Uterus (tissue), 3 donors: ENCODE measurements at regions not wholly inside any gene's neighbourhood (a gene's known extent, or its start where the extent isn't known, plus 50 kb on each side); places are given as distances from the start of the nearest gene placed in this dataset.
A peak's percentile ranks its signal among the peaks of the same experiment; 100 is the strongest.

Source experiments
- DNase-seq, 2 donors: peaks; one replicate each; pipeline ENCODE4 v3.0.0-alpha.2; 2019 to 2020
- H3K27ac ChIP-seq, 2 donors: fragments of 200-600 bp; sonication (generic); 1 replicate in 1 of 2; 2 replicates in 1 of 2; pipeline ENCODE4 v1.5.1; 2016 to 2018
- H3K27me3 ChIP-seq, 2 donors: fragments of 200-600 bp; sonication (generic); one replicate each; pipeline ENCODE4 v1.5.1; 2018 to 2019; ENCODE audit warnings: control low read depth in 1 of 2
- H3K36me3 ChIP-seq, 2 donors: fragments of 200-600 bp; sonication (generic); one replicate each; pipeline ENCODE4 v1.5.1; 2019; ENCODE audit warnings: control low read depth in 1 of 2
- H3K4me1 ChIP-seq, 2 donors: fragments of 200-600 bp; sonication (generic); one replicate each; pipeline ENCODE4 v1.5.1; 2018 to 2019; ENCODE audit warnings: control low read depth in 1 of 2
- H3K4me3 ChIP-seq, 2 donors: fragments of 200-600 bp; sonication (generic); 1 replicate in 1 of 2; 2 replicates in 1 of 2; pipeline ENCODE4 v1.5.1; 2018 to 2019; ENCODE audit warnings: mild to moderate bottlenecking in 1 of 2
- H3K9me3 ChIP-seq, 2 donors: fragments of 200-600 bp; sonication (generic); one replicate each; pipeline ENCODE4 v1.5.1; 2019; ENCODE audit warnings: control low read depth in 1 of 2
- POLR2A ChIP-seq, 2 donors: fragments of 450-650 bp; IDR thresholded peaks; one replicate each; pipeline ENCODE4 v1.6.1; 2016; ENCODE audit warnings: antibody characterized with exemption in 2 of 2, mild to moderate bottlenecking in 1 of 2, moderate library complexity in 1 of 2
- intact Hi-C: fragments of 100-400 bp; cut with DNase I; formaldehyde crosslinking; loops from one replicate; pipeline ENCODE4 v1.15.1; 2023; ENCODE audit warnings: low total_unique reads
- TF ChIP-seq, protein P1 (sequence below), 4 experiments: fragments of 200-600 bp in 2 of 4; fragments of 450-650 bp in 2 of 4; sonication (generic) in 2 of 4; IDR thresholded peaks; one replicate each; pipeline ENCODE4 v1.5.1; 2016 to 2019; ENCODE audit warnings: antibody characterized with exemption in 4 of 4, mild to moderate bottlenecking in 2 of 4, moderate library complexity in 1 of 4
- donor health status: DM: yes; HTN: yes; CAD: no.

DNA sequence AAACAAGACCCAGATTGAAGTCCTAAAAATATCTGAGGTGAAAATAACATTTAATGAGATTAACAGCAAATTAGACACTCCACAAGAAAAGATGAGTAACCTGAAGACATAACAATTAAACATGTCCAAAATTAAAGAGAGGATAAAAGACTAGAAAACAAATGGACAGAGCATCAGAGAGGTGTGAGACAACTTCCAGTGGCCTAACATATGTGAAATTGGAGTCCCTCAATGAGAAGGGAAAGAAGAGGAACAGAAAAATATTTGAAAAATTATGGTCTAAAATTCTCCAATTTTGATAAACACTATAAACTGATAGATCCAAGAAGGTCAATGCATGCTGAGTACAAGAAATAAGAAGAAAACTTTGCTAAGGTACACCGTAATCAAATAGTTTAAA lies 151.9 kb downstream of the KITLG start:
- DNase-seq: no peak
- no peaks in the 10 kb centered on the region for H3K36me3 ChIP-seq
- intact Hi-C loops: no loop called here
- no peak overlapping the region for H3K27ac ChIP-seq
- no peaks in the 10 kb centered on the region for H3K9me3 ChIP-seq
- H3K4me3 ChIP-seq: no peak overlapping the region
- H3K4me1 ChIP-seq: peaks cover 0 to 6% of the 10 kb centered on the region in 2 donors
- TF ChIP-seq POLR2A (IDR thresholded peaks at IDR 0.05): no peak
- TF ChIP-seq, protein P1, sequence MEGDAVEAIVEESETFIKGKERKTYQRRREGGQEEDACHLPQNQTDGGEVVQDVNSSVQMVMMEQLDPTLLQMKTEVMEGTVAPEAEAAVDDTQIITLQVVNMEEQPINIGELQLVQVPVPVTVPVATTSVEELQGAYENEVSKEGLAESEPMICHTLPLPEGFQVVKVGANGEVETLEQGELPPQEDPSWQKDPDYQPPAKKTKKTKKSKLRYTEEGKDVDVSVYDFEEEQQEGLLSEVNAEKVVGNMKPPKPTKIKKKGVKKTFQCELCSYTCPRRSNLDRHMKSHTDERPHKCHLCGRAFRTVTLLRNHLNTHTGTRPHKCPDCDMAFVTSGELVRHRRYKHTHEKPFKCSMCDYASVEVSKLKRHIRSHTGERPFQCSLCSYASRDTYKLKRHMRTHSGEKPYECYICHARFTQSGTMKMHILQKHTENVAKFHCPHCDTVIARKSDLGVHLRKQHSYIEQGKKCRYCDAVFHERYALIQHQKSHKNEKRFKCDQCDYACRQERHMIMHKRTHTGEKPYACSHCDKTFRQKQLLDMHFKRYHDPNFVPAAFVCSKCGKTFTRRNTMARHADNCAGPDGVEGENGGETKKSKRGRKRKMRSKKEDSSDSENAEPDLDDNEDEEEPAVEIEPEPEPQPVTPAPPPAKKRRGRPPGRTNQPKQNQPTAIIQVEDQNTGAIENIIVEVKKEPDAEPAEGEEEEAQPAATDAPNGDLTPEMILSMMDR (IDR thresholded peaks at IDR 0.05): no peak
- no peaks in the 10 kb centered on the region for H3K27me3 ChIP-seq

DNA sequence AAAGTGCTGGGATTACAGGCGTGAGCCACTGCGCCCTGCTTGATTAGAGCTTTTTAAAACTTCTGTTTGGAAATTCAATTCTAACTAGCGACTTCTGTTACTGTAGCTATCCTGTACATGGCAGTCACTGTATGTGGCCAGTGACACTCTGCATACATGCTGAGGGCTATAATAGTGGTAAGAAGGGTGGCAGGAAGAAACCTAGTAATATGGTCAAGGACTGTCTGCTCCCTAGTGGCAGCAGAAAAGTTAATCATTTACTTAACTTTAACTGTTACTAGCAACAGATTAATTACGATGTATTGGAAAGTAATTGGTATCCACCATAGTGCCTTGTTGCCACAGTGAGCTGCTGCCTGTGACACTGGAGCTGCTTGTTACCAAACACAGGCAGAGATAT lies 149.0 kb downstream of the KITLG start:
- Histone ChIP-seq H3K4me1 (peaks cover 0 to 6% of the 10 kb centered on the region in 2 donors), H3K36me3 (no peaks in the 10 kb centered on the region), H3K9me3 (no peaks in the 10 kb centered on the region), H3K4me3 (no peak overlapping the region), H3K27ac (no peak overlapping the region), H3K27me3 (no peaks in the 10 kb centered on the region)
- TF ChIP-seq, protein P1 (IDR thresholded peaks at IDR 0.05): no peak
- no peak for TF ChIP-seq POLR2A (IDR thresholded peaks at IDR 0.05)
- DNase-seq: no peak
- intact Hi-C loops: no loop called here

DNA sequence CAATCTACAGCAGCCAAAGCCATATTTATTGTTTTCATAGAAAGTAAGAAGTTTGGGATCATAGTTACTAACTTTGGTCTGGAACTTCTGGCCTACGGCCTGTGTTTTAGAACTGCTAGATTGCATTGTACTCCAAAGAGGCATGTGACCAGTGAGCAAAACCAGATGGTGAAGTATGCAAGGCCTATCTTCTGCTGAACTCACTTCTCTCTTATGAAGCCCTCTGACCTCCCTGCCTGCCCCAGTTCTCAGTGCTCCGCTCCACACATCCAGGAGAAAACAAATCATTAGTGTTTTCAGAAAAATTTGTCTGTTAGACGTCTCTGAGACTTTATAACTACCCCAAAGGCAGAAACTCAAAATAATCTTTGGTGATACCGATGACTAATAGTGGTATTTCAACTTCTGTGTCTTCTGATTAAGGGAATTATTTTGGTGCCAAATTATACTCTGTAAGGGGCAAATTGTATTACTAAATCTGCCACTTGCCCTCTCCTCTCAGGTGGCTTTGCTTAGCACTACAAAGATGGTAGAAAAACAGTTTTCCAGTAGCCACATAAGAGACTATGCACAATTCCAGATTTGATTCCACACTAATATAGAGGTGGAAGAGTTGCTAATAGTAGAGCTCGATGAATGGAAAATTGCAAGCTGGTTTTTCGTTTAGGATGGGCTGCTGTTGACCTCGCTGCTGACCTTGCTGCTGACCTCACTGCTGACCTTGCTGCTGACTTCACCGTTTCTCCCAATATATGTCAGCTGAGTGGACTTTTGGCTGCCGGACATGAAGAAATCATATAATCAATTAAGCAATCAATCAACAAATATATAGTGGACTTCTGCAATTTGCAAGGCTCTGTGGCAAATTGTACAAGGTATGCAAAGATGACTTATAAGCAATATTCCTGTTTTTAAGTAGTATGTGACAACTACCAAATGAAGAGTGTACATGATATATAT lies 147.5 kb downstream of the KITLG start:
- Histone ChIP-seq H3K4me3 (no peak overlapping the region), H3K4me1 (peaks cover 0 to 6% of the 10 kb centered on the region in 2 donors), H3K27me3 (no peaks in the 10 kb centered on the region), H3K27ac (peak overlapping the region; percentile 40 to 56), H3K36me3 (no peaks in the 10 kb centered on the region), H3K9me3 (no peaks in the 10 kb centered on the region)
- TF ChIP-seq, protein P1 (IDR thresholded peaks at IDR 0.05): no peak
- intact Hi-C loops: no loop called here
- peak; percentile 29 to 51 for DNase-seq

DNA sequence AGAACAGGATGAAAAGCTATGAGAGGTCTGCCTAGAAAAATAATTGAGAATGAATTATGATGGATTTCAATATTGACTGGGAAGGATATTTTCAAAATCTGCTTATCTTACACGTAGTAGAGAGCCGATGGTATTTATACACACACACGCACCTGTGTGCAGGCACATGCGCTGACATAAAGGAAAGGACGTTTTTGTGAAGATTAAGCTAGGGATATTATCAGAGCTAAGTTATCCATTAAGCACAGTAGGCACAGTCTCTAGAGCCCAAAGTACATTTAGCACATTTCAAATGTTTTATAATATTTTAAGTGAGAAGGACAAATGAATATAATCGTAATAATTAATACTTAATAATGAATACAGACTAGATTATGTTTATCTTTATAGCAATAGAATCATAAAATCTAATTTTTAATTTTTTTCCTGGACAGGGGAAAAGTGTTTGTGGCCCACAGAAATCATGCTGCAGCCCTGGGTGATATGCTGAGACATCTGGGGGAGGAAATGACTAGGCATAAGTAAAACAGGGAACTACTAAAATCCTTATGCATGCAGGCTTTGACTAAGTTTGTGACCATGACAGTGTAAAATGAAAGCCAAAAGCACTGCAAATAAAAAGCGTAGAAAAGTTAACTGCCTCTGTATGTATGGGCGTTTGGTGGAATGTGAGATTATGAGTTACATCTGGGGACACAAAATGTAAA lies 146.1 kb downstream of the KITLG start:
- intact Hi-C loops: no loop called here
- Histone ChIP-seq H3K9me3 (no peaks in the 10 kb centered on the region), H3K27ac (no peak overlapping the region)

More for the DNA sequence above, 146.1 kb downstream of the KITLG start:
- no peak for TF ChIP-seq POLR2A (IDR thresholded peaks at IDR 0.05)
- TF ChIP-seq, protein P1 (IDR thresholded peaks at IDR 0.05): no peak
- Histone ChIP-seq H3K4me3 (no peak overlapping the region), H3K27me3 (no peaks in the 10 kb centered on the region), H3K36me3 (no peaks in the 10 kb centered on the region), H3K4me1 (peaks cover 0 to 6% of the 10 kb centered on the region in 2 donors)
- DNase-seq: no peak
